CD4-positive, alpha-beta T cell treated with Interleukin-15 for 4 hours (primary cell): ENCODE measurements at regions not wholly inside any gene's neighbourhood (a gene's known extent, or its start where the extent isn't known, plus 50 kb on each side); places are given as distances from the start of the nearest gene placed in this dataset.

Experiments used
- DNase-seq: peaks from one replicate; pipeline ENCODE4 v3.0.0-alpha.2; 2020; ENCODE audit warnings: low spot score

DNA sequence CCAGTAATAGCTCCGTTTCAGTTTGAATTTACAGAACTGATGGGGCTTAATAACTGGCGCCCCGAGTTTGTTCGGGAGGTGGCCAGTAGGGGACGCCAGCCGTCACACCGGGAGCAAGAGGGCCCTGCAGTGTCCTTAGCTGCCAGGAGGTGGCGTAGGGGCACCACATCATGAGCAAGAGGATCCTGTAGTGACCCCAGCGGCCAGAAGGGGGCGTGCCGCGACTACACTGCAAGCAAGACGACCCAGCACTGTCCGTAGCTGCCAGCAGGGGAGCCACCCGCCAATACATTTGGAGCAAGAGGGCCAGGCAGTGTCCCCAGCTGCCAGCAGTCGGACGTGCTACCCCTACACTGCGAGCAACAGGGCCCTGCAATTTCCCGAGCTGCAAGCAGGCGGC is 663.7 kb upstream of the B3GAT1 start:
- no peak for DNase-seq

DNA sequence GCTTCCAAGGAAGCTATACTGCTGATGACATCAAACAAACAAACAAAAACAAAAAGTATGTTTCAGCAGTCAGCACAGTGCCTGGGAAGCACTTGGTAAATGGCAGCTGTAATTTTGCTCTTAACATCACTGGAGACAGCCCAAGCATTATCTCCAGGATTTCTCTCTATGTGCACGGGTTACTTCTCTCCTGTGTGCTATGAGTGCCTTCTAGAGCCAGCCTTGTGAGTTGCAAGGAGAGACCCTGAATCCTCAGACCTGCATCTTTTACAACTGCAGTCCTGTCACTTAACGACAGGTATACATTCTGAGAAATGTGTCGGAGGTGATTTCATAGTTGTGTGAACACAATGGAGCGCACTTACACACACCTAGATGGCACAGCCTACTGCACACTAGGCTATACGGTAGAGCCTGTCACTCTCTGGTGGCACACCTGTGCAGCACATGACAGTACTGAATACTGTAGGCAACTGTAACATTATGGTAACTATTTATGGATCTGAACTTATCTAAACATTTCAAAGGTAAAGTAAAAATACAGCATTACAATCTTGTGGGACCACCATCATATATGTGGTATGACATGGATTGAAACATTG is 662.5 kb upstream of the B3GAT1 start:
- DNase-seq, result no peak

DNA sequence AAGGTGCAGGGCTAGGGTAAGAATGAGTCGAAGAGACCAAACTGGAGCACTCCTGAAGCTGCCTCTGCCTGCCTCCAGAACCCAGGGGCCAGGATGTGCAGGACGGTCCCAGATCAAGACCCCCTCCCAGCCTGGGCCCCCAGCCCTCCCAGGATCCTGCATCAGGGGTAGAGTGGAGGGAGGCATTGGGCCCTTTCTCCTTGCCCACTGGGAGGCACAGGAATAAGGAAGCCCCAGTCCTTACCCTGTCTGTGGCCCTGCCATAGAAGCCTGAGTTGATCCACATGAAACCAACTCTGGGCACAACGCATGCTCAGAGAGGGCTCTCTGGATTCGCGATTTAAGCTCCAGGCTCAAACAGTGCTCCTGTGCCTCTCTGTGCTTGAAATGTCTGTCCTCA is 661.8 kb upstream of the B3GAT1 start:
- DNase-seq, result no peak

DNA sequence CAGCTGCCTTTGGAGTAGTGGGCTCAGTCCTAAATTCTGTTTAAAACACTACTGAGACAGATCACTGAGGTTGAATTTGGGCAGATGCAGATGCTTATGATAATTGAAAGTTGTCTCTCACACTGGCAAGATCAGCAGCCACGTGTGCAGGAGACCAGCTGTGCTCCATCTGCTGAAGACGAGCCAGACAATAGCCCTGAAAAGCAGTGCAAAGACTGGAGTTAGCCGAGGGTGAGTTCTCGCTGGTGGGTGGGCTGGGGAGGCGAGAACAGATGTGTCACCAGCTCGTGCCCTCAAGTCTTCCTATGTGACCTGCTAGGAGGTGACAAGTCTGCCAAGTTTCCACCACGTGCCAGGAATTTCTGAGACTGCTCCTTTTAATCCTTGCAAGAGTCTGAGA is 661.3 kb upstream of the B3GAT1 start:
- DNase-seq, result no peak

DNA sequence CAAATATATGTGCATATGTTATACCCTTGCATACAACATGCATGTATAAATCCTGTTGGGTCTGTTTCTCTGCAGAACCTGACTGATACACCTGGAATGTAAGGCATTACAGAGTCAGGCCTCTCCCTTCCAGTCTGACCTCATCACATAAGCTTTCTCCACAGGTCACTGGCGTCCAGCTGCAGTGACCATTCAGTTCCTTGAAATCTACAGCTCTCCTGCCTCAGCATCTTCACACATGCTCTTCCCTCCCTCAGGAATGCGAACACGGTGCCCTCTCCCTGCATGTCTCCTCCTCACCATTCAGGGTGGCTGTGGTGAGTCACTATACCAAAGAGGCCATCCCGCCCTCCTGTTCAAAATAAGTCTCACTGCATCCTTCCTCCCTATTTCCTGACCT is 657.8 kb upstream of the B3GAT1 start:
- no peak for DNase-seq

DNA sequence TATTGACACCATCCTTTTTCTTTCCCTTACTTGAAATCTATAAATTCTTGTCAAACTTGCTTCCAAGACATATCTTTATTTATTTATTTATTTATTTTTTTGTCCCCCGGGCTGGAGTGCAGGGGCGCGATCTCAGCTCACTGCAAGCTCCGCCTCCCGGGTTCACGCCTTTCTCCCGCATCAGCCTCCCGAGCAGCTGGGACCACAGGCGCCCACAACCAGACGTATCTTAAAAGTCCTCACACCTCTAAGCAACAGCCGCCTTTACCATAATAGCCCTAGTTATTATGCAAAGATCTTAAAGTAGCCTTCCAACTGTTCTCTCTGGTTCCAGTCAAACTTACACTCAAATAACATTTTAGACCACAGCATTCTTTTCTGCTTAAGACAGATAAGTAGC is 657.0 kb upstream of the B3GAT1 start:
- DNase-seq, result no peak

DNA sequence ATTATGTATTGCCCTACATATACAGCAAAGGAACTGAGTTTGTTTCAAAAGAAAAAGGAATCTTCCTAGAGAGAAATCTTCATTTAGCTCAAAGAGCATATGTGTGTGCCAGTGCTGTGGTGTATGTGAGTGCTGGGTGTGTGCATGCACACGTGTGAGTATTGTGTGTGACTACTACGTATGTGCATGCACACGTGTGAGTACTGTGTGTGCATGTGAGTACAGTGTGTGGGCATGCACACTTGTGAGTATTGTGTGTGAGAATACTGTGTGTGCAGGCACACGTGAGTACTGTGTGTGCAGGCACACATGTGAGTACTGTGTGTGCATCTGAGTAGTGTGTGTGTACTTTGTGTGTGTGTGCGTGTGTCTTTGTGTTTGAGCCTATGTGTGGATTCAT is 651.0 kb upstream of the B3GAT1 start:
- no peak for DNase-seq

DNA sequence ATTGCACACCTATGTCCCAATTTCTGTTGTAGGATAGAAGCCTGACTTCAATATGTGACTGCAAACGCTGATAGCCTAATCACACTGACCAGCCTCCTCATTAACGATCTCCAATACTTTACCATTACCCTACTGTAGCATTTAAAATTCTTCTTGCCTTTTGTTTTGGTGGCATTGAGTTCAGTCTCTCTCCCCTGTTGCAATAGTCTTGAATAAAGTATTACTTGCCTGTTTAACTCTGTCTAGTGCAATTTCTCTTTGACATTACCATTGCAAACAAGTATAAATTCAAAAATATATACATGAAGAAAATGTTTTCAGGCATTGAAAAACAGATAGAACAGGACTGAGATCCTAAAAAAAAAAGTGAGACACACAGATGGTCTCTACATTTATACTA is 649.1 kb upstream of the B3GAT1 start:
- DNase-seq, result no peak

DNA sequence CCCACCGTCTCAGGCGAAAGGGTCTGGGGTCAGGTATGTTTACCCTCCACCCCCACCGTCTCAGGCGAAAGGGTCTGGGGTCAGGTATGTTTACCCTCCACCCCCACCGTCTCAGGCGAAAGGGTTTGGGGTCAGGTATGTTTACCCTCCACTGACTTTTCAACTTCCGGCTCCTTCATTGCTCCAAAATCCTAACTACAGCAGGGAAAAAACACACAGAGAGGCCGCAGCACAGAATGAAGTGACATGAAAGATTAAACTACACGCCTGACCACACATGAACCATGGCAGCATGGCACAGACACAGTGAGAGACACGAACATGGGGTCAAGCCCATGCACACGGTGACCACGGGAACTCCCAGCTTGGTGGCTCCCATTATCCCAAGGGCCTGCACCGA is 634.9 kb upstream of the B3GAT1 start:
- no peak for DNase-seq

DNA sequence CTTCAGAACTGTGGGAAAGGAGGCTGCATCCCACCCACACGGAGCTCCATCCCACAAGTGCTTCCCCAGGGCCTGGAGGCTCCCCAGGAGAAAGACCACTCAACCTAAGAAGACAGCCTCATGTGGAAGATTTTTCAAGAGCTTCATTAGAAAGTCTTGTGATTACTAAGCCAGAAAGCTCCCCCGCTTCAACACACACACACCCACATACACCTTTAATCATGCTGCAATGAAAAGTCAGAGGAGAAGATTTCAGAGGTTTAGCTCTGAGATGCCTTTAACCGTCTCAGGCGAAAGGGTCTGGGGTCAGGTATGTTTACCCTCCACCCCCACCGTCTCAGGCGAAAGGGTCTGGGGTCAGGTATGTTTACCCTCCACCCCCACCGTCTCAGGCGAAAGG is 634.5 kb upstream of the B3GAT1 start:
- DNase-seq, result no peak

DNA sequence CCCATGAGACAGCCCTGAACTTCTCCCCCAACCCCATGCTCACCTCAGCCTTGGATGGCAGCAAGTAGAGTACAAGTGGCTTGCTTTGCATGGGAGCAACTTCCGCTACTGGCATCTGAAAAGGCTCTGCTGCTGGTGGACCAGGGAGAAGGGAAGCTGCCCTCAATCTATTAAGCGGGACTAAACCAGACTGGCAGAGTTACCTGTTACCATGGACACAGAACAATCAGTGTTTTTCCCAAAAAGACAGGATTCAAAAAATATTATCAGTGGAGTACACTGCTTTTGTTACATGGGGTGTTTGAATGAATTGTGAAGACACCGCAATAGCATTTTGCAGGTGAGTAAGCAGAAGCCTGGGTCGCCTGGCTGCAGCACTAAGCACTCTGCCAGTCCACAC is 631.4 kb upstream of the B3GAT1 start:
- DNase-seq, result no peak

DNA sequence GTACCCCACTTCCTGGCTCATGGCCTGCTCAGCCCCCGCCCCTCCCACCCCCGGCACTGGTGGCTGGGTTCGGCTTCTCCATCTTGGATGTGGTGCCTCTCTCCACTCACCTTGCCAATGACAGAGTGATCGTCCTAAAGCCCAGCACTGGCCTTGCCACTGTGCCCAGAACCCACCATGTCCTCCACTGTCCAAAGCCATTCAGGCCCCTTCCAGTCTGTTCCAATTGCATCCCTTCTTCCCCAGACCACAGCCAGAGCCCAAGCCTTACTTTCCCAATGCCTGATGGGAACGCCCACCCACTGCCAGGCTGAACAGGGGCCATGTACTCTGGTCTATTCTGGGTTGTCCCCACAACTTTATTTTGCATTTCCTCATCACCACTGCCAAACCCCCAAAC is 625.8 kb upstream of the B3GAT1 start:
- DNase-seq, result no peak

DNA sequence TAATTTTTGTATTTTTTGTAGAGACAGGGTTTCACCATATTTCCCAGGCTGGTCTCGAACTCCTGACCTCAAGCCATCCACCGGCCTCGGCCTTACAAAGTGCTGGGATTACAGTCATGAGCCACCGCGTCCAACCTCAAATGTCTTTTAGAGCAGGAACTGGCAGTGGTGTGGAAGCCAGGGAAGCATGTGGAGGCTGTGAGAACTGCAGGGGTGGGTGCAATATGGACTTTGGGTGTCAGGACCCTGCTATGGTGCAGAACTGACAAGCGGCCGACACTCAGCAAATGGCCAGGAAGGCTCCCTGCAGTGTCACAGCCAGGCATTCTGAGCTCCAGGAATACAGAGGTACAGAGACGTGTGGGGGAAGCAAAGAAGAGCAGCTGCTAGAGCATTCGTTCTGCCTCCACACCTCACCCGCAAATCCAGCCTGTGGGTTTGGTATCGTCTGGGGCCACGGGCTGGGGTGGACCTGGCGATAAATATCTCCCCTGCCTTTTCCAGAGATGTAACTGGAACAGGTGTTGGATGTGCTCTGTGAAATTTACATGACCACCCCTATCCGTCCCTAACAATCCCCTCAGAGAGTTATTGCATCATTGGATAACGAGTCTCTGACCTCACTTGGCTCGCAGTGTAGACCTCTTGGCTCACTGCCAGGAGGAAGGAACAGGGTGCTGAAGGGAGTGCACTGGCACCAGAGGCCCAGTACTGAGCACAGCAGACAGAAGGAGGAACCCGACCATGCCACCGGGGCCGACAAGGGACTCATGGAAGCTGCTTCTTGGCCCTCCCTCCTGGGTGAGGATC is 624.7 kb upstream of the B3GAT1 start:
- no peak for DNase-seq

DNA sequence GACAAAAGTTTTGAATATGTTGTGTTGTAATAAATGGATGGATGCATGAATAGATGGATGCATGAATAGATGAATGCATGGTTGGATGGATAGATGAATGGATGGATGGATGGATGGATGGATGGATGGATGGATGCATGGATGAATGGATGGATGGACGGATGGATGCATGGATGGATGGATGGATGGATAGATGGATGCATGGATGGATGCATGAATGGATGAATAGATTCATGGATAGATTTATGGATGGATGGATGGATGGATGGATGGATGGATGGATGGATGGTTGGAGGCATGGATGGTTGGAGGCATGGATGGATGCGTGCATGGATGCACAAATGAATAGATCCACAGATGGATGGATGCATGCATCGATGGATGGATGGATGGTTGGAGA is 623.2 kb upstream of the B3GAT1 start:
- DNase-seq, result no peak

DNA sequence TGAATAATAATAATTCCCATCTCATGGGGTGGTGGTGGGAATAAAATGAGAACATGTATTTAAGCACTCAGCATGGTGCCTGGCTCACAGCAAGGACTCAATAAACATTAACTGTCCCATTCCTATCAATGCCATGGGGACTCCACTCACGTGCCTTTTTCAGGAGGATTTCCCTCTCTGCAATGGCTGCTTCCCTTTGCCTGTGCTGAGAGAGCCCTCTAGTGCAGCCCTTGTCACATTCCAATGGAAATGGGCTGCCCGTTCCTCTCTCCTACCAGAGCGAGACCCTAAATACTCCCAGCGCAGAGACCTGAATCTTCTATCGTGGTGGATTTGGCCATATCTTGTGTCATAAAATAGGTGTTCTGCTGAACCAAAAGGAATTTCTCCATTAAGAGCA is 621.5 kb upstream of the B3GAT1 start:
- no peak for DNase-seq

DNA sequence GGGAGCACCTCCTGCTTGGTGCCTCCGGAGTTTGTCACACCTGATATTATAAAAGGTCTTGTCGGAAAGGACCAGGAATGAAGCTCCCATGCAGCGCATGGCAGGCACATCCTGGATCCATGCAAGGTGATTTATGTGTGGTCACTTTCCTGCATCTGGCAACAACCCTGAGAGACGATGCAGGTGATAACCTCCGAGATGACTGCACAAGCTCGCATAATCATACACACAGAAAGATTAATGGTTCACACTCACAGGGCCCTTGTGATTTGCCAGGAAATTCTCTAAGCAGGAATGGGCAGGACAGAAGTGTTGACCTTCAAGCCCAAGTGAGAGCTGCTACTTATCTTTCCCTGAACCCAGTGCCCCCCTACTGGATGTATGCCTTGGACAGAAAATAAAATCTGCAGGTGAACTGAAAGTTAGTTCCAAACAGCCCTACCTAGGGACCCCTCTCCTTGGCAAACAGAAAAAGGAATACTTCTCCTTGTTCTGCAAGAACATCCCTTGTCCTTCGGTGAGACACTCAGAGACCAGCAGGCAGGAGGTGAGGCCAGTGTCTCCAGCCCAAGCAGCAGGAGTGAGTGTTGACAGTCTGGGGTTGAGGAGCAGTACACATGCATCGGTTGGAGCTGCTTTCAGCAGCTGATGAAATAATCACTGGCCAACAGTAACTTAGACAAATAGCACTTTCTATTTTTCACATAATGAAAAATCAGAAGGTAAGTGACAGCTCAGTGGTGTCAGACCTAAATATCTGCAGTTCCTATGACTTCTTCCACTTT is 619.4 kb upstream of the B3GAT1 start:
- no peak for DNase-seq

DNA sequence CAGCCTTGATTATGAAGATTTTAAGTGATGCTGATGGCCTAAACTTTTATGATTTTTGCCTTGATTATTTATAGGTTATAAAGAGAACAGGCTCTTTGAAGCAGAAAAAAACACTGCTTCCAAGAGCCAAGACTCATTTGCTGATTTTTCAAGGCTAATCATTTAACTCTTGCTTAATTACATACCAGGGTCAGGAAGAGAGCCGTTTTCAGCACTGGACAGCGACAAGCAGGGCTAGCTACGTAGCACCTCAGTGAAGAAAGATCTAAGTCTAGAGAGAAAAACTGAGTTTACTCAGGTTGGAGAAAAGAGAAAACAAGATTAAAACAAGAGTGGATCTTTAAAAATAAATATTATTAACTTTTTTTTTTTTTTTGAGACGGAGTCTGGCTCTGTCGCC is 615.4 kb upstream of the B3GAT1 start:
- DNase-seq, result no peak

DNA sequence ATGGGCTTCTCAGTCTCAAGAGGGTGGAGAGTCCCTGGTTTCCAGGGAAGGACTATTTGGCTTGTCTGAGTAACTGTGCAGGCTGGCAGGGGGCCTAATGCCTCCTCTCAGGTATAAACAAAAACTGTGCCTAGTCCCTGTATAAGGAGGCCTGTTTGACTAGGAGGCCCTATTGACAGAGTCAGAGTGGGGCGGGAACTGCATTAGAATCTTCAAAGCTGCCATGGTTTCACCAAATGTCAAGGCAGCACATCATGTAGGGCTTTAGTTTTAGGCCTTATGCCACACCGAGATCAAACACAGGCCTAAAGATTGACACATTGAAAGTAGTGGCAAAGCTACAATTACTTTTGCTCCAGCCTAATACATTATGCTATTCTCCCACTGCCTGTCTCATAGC is 611.5 kb upstream of the B3GAT1 start:
- DNase-seq, result no peak

DNA sequence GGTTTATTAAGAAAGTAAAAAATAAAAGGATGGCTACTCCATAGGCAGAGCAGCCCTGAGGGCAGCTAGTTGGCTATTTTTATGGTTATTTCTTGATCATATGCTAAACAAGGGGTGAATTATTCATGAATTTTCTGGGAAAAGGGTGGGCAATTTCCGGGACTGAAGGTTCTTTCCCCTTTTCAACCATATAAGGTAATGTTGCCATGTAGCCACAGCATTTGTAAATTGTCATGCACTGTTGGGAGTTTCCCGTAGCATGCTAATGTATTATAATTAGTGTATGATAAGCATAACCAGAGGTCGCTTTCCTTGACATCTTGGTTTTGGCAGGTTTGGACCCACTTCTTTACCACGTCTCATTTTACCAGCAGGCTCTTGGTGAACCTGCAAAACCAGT is 610.4 kb upstream of the B3GAT1 start:
- DNase-seq, result no peak

DNA sequence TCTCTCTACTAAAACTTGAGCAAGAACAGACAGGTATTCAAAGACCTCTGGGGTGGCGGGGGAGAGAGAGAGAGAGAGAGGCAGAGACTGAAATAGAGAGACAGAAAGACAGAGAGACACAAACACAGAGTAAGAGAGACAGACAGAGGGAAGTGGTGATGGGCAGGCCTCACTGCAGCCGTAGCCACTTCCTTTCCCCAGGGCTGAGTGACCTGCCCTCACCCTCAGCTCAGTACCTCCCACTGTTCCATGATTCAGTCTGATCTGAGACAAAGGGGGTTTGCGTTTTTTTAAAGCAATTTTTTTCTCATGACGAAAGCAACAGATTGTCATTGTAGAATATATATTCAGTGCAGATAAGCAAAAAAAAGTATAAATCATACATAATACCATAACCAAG is 607.9 kb upstream of the B3GAT1 start:
- DNase-seq, result no peak

DNA sequence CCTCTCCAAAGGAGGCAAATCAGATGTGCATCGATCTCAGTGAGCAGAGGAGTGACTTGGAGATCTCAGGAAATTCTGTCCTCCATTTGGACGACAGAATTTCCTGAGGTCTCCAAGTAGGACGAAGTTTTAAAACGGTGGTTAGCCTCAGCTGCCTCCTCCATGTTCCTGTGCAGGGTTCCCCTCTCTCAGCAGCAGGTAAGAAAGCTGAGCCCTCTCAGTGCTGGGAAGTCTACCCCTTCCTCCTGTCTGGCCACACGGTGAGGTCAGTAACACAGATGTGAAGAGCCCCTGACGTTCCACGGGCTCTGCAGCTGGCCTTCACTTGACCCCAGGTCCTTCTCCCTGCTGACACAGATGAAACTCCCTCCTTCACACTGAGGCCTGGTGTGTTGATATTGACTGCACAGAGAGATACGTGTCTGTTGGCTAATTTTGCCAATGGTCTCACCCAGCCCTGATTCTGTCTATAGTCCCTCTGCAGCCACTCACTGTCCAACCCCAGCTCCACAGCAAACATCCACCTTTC is 607.4 kb upstream of the B3GAT1 start:
- no peak for DNase-seq

DNA sequence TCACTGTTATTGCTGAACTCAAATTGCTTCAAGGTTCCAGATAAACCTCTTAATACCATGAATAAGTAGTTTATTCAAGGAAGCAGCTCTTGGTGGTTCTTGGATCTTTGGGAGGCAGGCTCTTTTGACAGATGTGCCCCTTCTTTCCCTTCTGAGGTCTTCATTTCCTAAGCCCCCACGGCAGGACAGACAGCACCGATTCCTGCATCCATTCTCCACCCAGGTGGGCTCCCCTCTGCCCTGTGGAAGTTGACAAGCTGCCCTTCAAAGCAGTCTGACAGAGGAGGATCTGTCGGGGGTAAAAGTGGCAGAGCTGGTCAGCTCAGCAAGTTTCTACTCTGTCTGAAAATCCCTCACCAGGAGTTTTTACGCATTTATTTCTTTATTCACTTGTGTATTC is 605.3 kb upstream of the B3GAT1 start:
- DNase-seq, result no peak

DNA sequence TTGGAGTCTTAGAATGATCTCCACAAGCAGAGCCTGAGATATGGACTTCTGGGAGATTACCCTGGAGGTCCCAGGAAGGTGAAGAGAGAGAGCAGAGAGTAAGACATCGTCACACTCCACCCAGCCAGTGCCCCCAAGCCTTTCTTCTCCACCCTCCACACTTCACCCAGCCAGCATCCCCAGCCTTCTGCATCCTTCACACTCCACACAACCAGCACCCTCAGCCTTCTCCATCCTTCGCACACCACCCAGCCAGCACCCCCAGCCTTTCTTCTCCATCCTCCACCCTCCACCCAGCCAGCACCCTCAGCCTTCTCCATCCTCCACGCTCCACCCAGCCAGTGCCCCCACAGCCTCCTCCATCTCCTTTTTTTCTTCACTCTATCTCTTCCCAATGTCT is 603.9 kb upstream of the B3GAT1 start:
- no peak for DNase-seq
